Breast epithelium (tissue), 3 donors: ENCODE measurements at regions not wholly inside any gene's neighbourhood (a gene's known extent, or its start where the extent isn't known, plus 50 kb on each side); places are given as distances from the start of the nearest gene placed in this dataset.

ENCODE experiments used
- CTCF ChIP-seq, 3 donors: fragments of 450-650 bp; IDR thresholded peaks; one replicate each; pipeline ENCODE4 v1.5.1; 2016 to 2017; ENCODE audit warnings: antibody characterized with exemption in 3 of 3, mild to moderate bottlenecking in 3 of 3, moderate library complexity in 3 of 3
- POLR2AphosphoS5 ChIP-seq, 3 donors: sonication (generic); formaldehyde crosslinking; IDR thresholded peaks; one replicate each; pipeline ENCODE4 v1.6.1; 2017; ENCODE audit warnings: antibody characterized with exemption in 3 of 3

- TF ChIP-seq CTCF (IDR thresholded peaks at IDR 0.05) (no peak), POLR2AphosphoS5 (IDR thresholded peaks at IDR 0.05) (no peak)
Observed at GRCh38 chr3:13161771-13162535, 88.7 kb upstream of the IQSEC1 start.
